ENCODE measurements at regions not wholly inside any gene's neighbourhood (a gene's known extent, or its start where the extent isn't known, plus 50 kb on each side); places are given as distances from the start of the nearest gene placed in this dataset.

GRCh38 chr11:111440416-111441205 is 61.5 kb upstream of the POU2AF1 start:
- Histone ChIP-seq H3K9ac (ENCODE audit: low read length) (peak overlapping the region; percentile 30), H3K27ac (ENCODE audit: low read length) (peak overlapping the region; percentile 83)

GRCh38 chr11:111439901-111440300 is 60.8 kb upstream of the POU2AF1 start:
- Histone ChIP-seq H3K36me3 (replicated peaks; ENCODE audit: low read depth, low read length) (no peaks in the 10 kb centered on the region), H2AFZ (ENCODE audit: low read depth, low read length) (no peak overlapping the region), H3K9ac (ENCODE audit: low read length) (peak overlapping the region; percentile 30), H3K9me3 (ENCODE audit: insufficient read depth, low read length) (peaks cover 31% of the 10 kb centered on the region; the same call in 1 of the 2 replicates), H3K4me2 (ENCODE audit: low read length) (peak overlapping the region; percentile 57), H3K4me1 (ENCODE audit: low read length) (peaks cover 82% of the 10 kb centered on the region), H3K4me3 (ENCODE audit: low read length) (peak overlapping the region; percentile 23; the same call in 1 of the 2 replicates), H3K27ac (ENCODE audit: low read length) (peak overlapping the region; percentile 83), H4K20me1 (ENCODE audit: insufficient read depth, low read length) (no peaks in the 10 kb centered on the region), H3K79me2 (ENCODE audit: low read length) (no peaks in the 10 kb centered on the region), H3K27me3 (ENCODE audit: low read depth, low read length) (no peaks in the 10 kb centered on the region)
- TF ChIP-seq, protein P1, sequence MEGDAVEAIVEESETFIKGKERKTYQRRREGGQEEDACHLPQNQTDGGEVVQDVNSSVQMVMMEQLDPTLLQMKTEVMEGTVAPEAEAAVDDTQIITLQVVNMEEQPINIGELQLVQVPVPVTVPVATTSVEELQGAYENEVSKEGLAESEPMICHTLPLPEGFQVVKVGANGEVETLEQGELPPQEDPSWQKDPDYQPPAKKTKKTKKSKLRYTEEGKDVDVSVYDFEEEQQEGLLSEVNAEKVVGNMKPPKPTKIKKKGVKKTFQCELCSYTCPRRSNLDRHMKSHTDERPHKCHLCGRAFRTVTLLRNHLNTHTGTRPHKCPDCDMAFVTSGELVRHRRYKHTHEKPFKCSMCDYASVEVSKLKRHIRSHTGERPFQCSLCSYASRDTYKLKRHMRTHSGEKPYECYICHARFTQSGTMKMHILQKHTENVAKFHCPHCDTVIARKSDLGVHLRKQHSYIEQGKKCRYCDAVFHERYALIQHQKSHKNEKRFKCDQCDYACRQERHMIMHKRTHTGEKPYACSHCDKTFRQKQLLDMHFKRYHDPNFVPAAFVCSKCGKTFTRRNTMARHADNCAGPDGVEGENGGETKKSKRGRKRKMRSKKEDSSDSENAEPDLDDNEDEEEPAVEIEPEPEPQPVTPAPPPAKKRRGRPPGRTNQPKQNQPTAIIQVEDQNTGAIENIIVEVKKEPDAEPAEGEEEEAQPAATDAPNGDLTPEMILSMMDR (IDR thresholded peaks at IDR 0.05; ENCODE audit: low read depth, low read length), result no peak
- no peak for TF ChIP-seq EZH2phosphoT487 (IDR thresholded peaks at IDR 0.05; ENCODE audit: low read depth)

More at GRCh38 chr11:111440416-111441205, 61.5 kb upstream of the POU2AF1 start:
- Histone ChIP-seq H3K9me3 (ENCODE audit: insufficient read depth, low read length) (peaks cover 31% of the 10 kb centered on the region; the same call in 1 of the 2 replicates), H3K4me1 (ENCODE audit: low read length) (peaks cover 78% of the 10 kb centered on the region), H4K20me1 (ENCODE audit: insufficient read depth, low read length) (no peaks in the 10 kb centered on the region), H3K27me3 (ENCODE audit: low read depth, low read length) (no peaks in the 10 kb centered on the region), H3K79me2 (ENCODE audit: low read length) (no peaks in the 10 kb centered on the region), H3K36me3 (replicated peaks; ENCODE audit: low read depth, low read length) (no peaks in the 10 kb centered on the region), H3K4me3 (ENCODE audit: low read length) (peak overlapping the region; percentile 23), H2AFZ (ENCODE audit: low read depth, low read length) (no peak overlapping the region), H3K4me2 (ENCODE audit: low read length) (peak overlapping the region; percentile 57)
- TF ChIP-seq, protein P1 (IDR thresholded peaks at IDR 0.05; ENCODE audit: low read depth, low read length), result no peak
- no peak for TF ChIP-seq EZH2phosphoT487 (IDR thresholded peaks at IDR 0.05; ENCODE audit: low read depth)

DNA sequence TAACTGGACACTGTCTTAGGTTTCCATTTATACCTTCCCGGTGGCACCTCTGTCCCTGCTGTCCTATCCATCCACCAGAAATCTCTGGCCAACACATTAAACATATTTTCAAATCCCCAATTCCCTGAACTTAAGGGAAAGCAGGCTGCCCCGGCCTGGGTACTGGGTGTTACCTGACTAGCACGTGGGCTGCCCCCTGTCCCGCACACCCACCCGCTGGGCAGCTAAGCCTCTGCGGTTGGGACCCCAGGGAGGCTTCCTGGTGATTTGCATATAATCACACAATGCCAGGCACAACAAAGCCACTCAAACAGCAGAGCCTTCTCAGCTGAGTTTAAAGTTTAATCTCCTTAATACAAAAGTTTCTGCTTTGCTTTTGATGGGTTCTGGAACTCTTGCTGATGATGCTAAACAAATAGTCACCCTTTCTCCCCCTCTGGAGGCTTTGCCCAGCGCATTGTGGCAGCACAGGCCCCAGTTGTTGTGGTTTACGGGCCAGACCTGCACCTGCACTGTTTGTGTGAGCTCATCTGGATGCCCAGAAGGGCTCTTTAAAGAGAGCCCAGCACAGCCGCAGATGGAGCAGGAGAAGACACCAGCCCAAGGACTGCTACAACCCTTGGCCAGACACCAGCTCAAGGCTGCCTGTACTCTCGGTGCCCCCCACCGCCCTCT is 59.9 kb upstream of the POU2AF1 start:
- H3K4me1 ChIP-seq (ENCODE audit: low read length), result peaks cover 81% of the 10 kb centered on the region
- H3K4me3 ChIP-seq (ENCODE audit: low read length), result peak overlapping the region; percentile 23
- no peak for TF ChIP-seq EZH2phosphoT487 (IDR thresholded peaks at IDR 0.05; ENCODE audit: low read depth)
- no peaks in the 10 kb centered on the region for H4K20me1 ChIP-seq (ENCODE audit: insufficient read depth, low read length)
- H3K36me3 ChIP-seq (replicated peaks; ENCODE audit: low read depth, low read length), result no peaks in the 10 kb centered on the region
- H2AFZ ChIP-seq (ENCODE audit: low read depth, low read length), result no peak overlapping the region
- no peaks in the 10 kb centered on the region for H3K79me2 ChIP-seq (ENCODE audit: low read length)
- peak overlapping the region; percentile 83 for H3K27ac ChIP-seq (ENCODE audit: low read length)
- H3K4me2 ChIP-seq (ENCODE audit: low read length), result peak overlapping the region; percentile 57
- H3K9ac ChIP-seq (ENCODE audit: low read length), result peak overlapping the region; percentile 30; the same call in 1 of the 2 replicates
- H3K9me3 ChIP-seq (ENCODE audit: insufficient read depth, low read length), result peaks cover 31% of the 10 kb centered on the region; the same call in 1 of the 2 replicates
- no peaks in the 10 kb centered on the region for H3K27me3 ChIP-seq (ENCODE audit: low read depth, low read length)

DNA sequence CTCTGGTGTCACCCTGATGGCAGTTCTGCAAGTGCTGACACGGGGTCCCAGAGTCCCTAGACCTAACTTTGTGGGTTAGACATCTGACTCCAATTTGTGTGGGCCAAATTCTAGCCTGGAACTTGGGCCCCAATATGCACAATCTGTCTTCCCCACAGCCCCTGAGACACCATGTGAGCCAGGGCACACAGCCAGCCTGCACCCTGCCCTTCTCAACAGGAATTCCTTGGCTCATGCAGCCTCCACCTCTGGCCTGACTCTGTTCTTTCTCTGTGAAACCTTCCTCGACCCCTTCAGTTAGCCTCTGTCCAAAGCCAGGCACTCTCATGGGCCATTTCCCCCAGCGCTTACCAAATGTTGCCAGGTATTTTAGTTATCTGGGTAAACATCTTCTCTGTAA is 59.1 kb upstream of the POU2AF1 start:
- H3K4me1 ChIP-seq (ENCODE audit: low read length), result peaks cover 72% of the 10 kb centered on the region
- no peaks in the 10 kb centered on the region for H4K20me1 ChIP-seq (ENCODE audit: insufficient read depth, low read length)
- H3K9me3 ChIP-seq (ENCODE audit: insufficient read depth, low read length), result peaks cover 31% of the 10 kb centered on the region; the same call in 1 of the 2 replicates
- H3K4me3 ChIP-seq (ENCODE audit: low read length), result no peak overlapping the region
- no peaks in the 10 kb centered on the region for H3K27me3 ChIP-seq (ENCODE audit: low read depth, low read length)
- H3K27ac ChIP-seq (ENCODE audit: low read length), result no peak overlapping the region
- H3K79me2 ChIP-seq (ENCODE audit: low read length), result no peaks in the 10 kb centered on the region
- no peak overlapping the region for H3K4me2 ChIP-seq (ENCODE audit: low read length)
- H3K9ac ChIP-seq (ENCODE audit: low read length), result no peak overlapping the region
- no peak for TF ChIP-seq EZH2phosphoT487 (IDR thresholded peaks at IDR 0.05; ENCODE audit: low read depth)
- TF ChIP-seq, protein P1 (IDR thresholded peaks at IDR 0.05; ENCODE audit: low read depth, low read length), result no peak
- no peaks in the 10 kb centered on the region for H3K36me3 ChIP-seq (replicated peaks; ENCODE audit: low read depth, low read length)
- H2AFZ ChIP-seq (ENCODE audit: low read depth, low read length), result no peak overlapping the region

All from OCI-LY3 (cell line).